ENCODE measurements at regions not wholly inside any gene's neighbourhood (a gene's known extent, or its start where the extent isn't known, plus 50 kb on each side); places are given as distances from the start of the nearest gene placed in this dataset.

- ChIA-PET POLR2A (no interaction called here), CTCF (no interaction called here)
- no peaks in the 10 kb centered on the region for H3K36me3 ChIP-seq (ENCODE audit: control insufficient read depth, insufficient read depth, low read length)
- no peak overlapping the region for H3K27ac ChIP-seq (ENCODE audit: low read length)
- no peak overlapping the region for H3K4me3 ChIP-seq (ENCODE audit: low read depth in 2 of 2, low read length in 2 of 2)
- DNase-seq (ENCODE audit: low read depth, low spot score) (no peak), ATAC-seq (no peak)
- intact Hi-C loops (cut with micrococcal nuclease; ENCODE audit: unreplicated experiment): no loop called here
- H3K9me3 ChIP-seq (ENCODE audit: control insufficient read depth, insufficient read depth, low read depth, low read length): no peaks in the 10 kb centered on the region
- no peaks in the 10 kb centered on the region for H3K27me3 ChIP-seq (ENCODE audit: control insufficient read depth, insufficient read depth, low read length)
- in situ Hi-C loops (cut with HindIII; ENCODE audit: low pct_unique_long_range_greater_than_20kb, low sequenced_read_pairs): no loop called here
- no TSS peak for BruUV-seq (replicated peaks)
- TF ChIP-seq TCF7L2 (IDR thresholded peaks at IDR 0.05; ENCODE audit: low read depth, low read length): no peak
- H3K4me1 ChIP-seq (ENCODE audit: control insufficient read depth, insufficient read depth, low read length): peaks cover 13% of the 10 kb centered on the region
These were observed 239.7 kb upstream of the PGRMC2 start for GRCh38 chr4:128527351-128527750.

GRCh38 chr4:128525992-128526630 lies 238.5 kb upstream of the PGRMC2 start:
- H3K27me3 ChIP-seq (ENCODE audit: control insufficient read depth, insufficient read depth, low read length): no peaks in the 10 kb centered on the region
- ChIA-PET CTCF (no interaction called here), POLR2A (no interaction called here)
- no peaks in the 10 kb centered on the region for H3K9me3 ChIP-seq (ENCODE audit: control insufficient read depth, insufficient read depth, low read depth, low read length)
- in situ Hi-C loops (cut with HindIII; ENCODE audit: low pct_unique_long_range_greater_than_20kb, low sequenced_read_pairs) (no loop called here), intact Hi-C loops (cut with micrococcal nuclease; ENCODE audit: unreplicated experiment) (no loop called here)
- no peak overlapping the region for H3K4me3 ChIP-seq (ENCODE audit: low read depth in 2 of 2, low read length in 2 of 2)
- peaks cover 13% of the 10 kb centered on the region for H3K4me1 ChIP-seq (ENCODE audit: control insufficient read depth, insufficient read depth, low read length)
- TF ChIP-seq REST (IDR thresholded peaks at IDR 0.05; ENCODE audit: insufficient read depth in 1 of 2, low read depth in 2 of 2, low read length in 1 of 2) (no peak), POLR2AphosphoS5 (IDR thresholded peaks at IDR 0.05; ENCODE audit: low read depth, low read length) (no peak), SIN3A (IDR thresholded peaks at IDR 0.05; ENCODE audit: borderline replicate concordance, insufficient read depth, low read depth, low read length) (no peak), CTCF (IDR thresholded peaks at IDR 0.05) (no peak), TCF7L2 (IDR thresholded peaks at IDR 0.05; ENCODE audit: low read depth, low read length) (no peak)
- H3K36me3 ChIP-seq (ENCODE audit: control insufficient read depth, insufficient read depth, low read length): no peaks in the 10 kb centered on the region
- no peak for DNase-seq (ENCODE audit: low read depth, low spot score)
- ATAC-seq: no peak
- no peak overlapping the region; the same call in 1 of the 2 replicates for H3K27ac ChIP-seq (ENCODE audit: low read length)
- no TSS peak for BruUV-seq (replicated peaks)

GRCh38 chr4:128525387-128525786 lies 237.8 kb upstream of the PGRMC2 start:
- intact Hi-C loops (cut with micrococcal nuclease; ENCODE audit: unreplicated experiment) (no loop called here), in situ Hi-C loops (cut with HindIII; ENCODE audit: low pct_unique_long_range_greater_than_20kb, low sequenced_read_pairs) (no loop called here)
- Histone ChIP-seq H3K27ac (ENCODE audit: low read length) (no peak overlapping the region), H3K4me1 (ENCODE audit: control insufficient read depth, insufficient read depth, low read length) (peaks cover 13% of the 10 kb centered on the region), H3K36me3 (ENCODE audit: control insufficient read depth, insufficient read depth, low read length) (no peaks in the 10 kb centered on the region), H3K9me3 (ENCODE audit: control insufficient read depth, insufficient read depth, low read depth, low read length) (no peaks in the 10 kb centered on the region), H3K27me3 (ENCODE audit: control insufficient read depth, insufficient read depth, low read length) (no peaks in the 10 kb centered on the region), H3K4me3 (ENCODE audit: low read depth in 2 of 2, low read length in 2 of 2) (no peak overlapping the region)
- ATAC-seq (no peak), DNase-seq (ENCODE audit: low read depth, low spot score) (no peak)
- POLR2A ChIA-PET: no interaction called here
- CTCF ChIA-PET: no interaction called here
- TF ChIP-seq REST (IDR thresholded peaks at IDR 0.05; ENCODE audit: insufficient read depth in 1 of 2, low read depth in 2 of 2, low read length in 1 of 2) (no peak), CTCF (IDR thresholded peaks at IDR 0.05) (no peak), SIN3A (IDR thresholded peaks at IDR 0.05; ENCODE audit: borderline replicate concordance, insufficient read depth, low read depth, low read length) (no peak), POLR2AphosphoS5 (IDR thresholded peaks at IDR 0.05; ENCODE audit: low read depth, low read length) (no peak), TCF7L2 (IDR thresholded peaks at IDR 0.05; ENCODE audit: low read depth, low read length) (no peak)
- BruUV-seq (replicated peaks): no TSS peak
